ENCODE measurements at regions not wholly inside any gene's neighbourhood (a gene's known extent, or its start where the extent isn't known, plus 50 kb on each side); places are given as distances from the start of the nearest gene placed in this dataset.
"Not testable (repeated sequence)": the region's sequence is repeated elsewhere in the genome, so short reads cannot be mapped to it uniquely, and the experiment has no call there.

DNA sequence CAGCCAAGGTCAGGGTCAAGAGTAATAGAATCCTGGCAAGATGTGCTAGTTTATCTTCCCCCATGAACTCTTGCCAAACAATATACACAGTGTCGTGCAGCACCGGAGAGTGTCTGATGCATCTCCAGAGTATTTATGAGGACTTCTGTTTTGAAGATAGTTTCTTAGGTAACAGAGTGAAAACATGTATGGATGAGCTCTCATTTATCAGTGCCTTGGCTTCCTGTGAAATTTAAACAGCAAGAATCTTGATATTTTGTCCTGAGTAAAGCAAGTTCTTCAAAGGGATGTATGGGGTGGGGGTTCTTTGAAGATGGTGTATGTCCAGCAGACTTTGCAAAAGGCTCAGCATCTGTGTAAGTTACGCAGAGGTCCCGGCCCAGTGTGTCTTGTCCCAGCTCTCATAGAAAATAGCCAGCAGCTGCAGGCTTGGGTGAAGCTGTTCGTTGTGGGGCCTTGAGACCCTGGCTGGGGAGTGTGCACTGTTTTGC lies 361.0 kb upstream of the NT5C1B start:
- Mint-ChIP-seq H3K27me3 (no peaks in the 10 kb centered on the region), H3K4me3 (no peak overlapping the region), H3K36me3 (ENCODE audit: low read depth) (no peaks in the 10 kb centered on the region), H3K9me3 (no peaks in the 10 kb centered on the region), H3K27ac (no peak overlapping the region), H3K4me1 (ENCODE audit: low read depth) (no peaks in the 10 kb centered on the region)
- ATAC-seq (ENCODE audit: poor library complexity): no peak
- Histone ChIP-seq H3K4me3 (ENCODE audit: low read length) (no peak overlapping the region), H3K36me3 (ENCODE audit: insufficient read depth, low read length) (no peaks in the 10 kb centered on the region), H3K4me1 (ENCODE audit: insufficient read depth, low read length) (no peaks in the 10 kb centered on the region), H3K27me3 (ENCODE audit: control insufficient read depth in 1 of 2, insufficient read depth in 2 of 2, low read length in 2 of 2) (no peaks in the 10 kb centered on the region), H3K9me3 (ENCODE audit: control insufficient read depth in 1 of 2, insufficient read depth in 1 of 2, low read length in 2 of 2) (no peaks in the 10 kb centered on the region), H3K27ac (ENCODE audit: low read depth in 1 of 2, low read length in 2 of 2) (no peak overlapping the region)
- CTCF ChIA-PET: no interaction called here
- intact Hi-C loops (cut with DNase I, micrococcal nuclease): no loop called here
- no peak for DNase-seq
- TF ChIP-seq, protein P1, sequence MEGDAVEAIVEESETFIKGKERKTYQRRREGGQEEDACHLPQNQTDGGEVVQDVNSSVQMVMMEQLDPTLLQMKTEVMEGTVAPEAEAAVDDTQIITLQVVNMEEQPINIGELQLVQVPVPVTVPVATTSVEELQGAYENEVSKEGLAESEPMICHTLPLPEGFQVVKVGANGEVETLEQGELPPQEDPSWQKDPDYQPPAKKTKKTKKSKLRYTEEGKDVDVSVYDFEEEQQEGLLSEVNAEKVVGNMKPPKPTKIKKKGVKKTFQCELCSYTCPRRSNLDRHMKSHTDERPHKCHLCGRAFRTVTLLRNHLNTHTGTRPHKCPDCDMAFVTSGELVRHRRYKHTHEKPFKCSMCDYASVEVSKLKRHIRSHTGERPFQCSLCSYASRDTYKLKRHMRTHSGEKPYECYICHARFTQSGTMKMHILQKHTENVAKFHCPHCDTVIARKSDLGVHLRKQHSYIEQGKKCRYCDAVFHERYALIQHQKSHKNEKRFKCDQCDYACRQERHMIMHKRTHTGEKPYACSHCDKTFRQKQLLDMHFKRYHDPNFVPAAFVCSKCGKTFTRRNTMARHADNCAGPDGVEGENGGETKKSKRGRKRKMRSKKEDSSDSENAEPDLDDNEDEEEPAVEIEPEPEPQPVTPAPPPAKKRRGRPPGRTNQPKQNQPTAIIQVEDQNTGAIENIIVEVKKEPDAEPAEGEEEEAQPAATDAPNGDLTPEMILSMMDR (IDR thresholded peaks at IDR 0.05): no peak
- POLR2A ChIA-PET: no interaction called here

DNA sequence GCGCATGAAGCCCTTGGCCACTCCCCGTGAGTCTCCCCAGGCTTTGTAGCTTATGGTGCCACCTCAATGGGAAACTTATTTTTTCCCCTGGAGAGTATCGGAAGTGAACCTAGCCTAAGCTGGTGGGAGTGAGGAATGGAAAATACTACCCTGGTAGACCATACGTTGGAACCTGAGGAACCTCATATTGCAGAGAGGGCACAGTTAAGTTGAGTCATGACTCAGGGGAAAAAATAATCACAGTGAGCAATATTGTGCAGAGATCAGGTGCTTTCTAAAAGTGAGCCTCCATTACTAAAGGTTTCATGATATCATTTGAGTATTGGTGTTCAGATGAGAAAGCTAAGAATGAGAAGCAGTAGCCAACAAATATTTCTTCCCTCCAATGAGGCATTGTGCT lies 360.5 kb upstream of the NT5C1B start:
- no peaks in the 10 kb centered on the region for H3K4me1 ChIP-seq (ENCODE audit: insufficient read depth, low read length)
- H3K9me3 ChIP-seq (ENCODE audit: control insufficient read depth in 1 of 2, insufficient read depth in 1 of 2, low read length in 2 of 2): no peaks in the 10 kb centered on the region
- ChIA-PET POLR2A (no interaction called here), CTCF (no interaction called here)
- no peak for ATAC-seq (ENCODE audit: poor library complexity)
- H3K36me3 ChIP-seq (ENCODE audit: insufficient read depth, low read length): no peaks in the 10 kb centered on the region
- H3K9me3 Mint-ChIP-seq: no peaks in the 10 kb centered on the region
- H3K4me3 ChIP-seq (ENCODE audit: low read length): no peak overlapping the region
- H3K36me3 Mint-ChIP-seq (ENCODE audit: low read depth): no peaks in the 10 kb centered on the region
- no peaks in the 10 kb centered on the region for H3K4me1 Mint-ChIP-seq (ENCODE audit: low read depth)
- TF ChIP-seq, protein P1 (IDR thresholded peaks at IDR 0.05): no peak
- H3K4me3 Mint-ChIP-seq: no peak overlapping the region
- H3K27ac Mint-ChIP-seq: no peak overlapping the region
- H3K27me3 Mint-ChIP-seq: no peaks in the 10 kb centered on the region
- no peak for DNase-seq
- no peak overlapping the region for H3K27ac ChIP-seq (ENCODE audit: low read depth in 1 of 2, low read length in 2 of 2)
- intact Hi-C loops (cut with DNase I, micrococcal nuclease): no loop called here
- H3K27me3 ChIP-seq (ENCODE audit: control insufficient read depth in 1 of 2, insufficient read depth in 2 of 2, low read length in 2 of 2): no peaks in the 10 kb centered on the region

DNA sequence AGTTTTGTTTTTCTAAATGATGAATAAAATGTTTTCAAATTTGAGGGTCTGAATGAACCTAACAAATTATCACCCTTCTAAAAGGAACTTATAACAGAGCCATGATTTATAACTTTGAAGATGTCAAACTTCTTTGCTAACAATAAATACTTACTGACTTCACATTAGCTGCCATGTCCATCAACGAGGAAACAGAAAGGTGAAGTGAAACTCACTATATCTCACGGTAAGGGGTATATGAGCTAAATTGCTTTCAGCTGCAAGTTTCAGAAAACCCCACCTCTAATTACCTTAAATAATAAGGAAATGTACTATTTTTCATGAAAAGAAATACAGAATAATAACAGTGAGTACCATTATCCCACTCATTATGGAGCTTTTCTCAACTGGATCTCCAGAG lies 350.8 kb upstream of the NT5C1B start:
- H3K36me3 Mint-ChIP-seq (ENCODE audit: low read depth): no peaks in the 10 kb centered on the region
- no peaks in the 10 kb centered on the region for H3K27me3 Mint-ChIP-seq

DNA sequence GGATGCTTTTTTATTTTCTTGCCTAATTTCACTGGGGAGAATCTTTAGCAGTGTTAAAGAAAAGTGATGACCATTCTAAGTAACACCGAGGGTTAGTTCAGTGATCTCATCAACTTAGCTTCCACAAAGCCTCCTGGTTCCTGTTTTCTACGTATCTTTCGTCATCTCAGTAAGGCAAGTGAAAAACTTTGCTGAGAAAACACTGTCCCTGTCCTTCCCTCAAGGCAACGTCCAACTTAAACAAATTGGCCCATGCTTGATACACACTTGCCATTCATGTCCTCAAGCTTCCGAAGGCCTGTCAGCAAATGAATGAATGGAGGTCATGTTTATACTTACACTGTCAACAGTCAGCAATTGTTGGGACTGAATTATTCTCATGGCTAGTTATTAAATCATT lies 350.4 kb upstream of the NT5C1B start:
- POLR2A ChIA-PET, CTCF ChIA-PET: not testable (repeated sequence)

More for the DNA sequence above, 350.8 kb upstream of the NT5C1B start:
- Histone ChIP-seq H3K4me1 (ENCODE audit: insufficient read depth, low read length) (no peaks in the 10 kb centered on the region), H3K9me3 (ENCODE audit: control insufficient read depth in 1 of 2, insufficient read depth in 1 of 2, low read length in 2 of 2) (no peaks in the 10 kb centered on the region), H3K27me3 (ENCODE audit: control insufficient read depth in 1 of 2, insufficient read depth in 2 of 2, low read length in 2 of 2) (no peaks in the 10 kb centered on the region), H3K4me3 (ENCODE audit: low read length) (no peak overlapping the region), H3K27ac (ENCODE audit: low read depth in 1 of 2, low read length in 2 of 2) (no peak overlapping the region), H3K36me3 (ENCODE audit: insufficient read depth, low read length) (no peaks in the 10 kb centered on the region)
- ChIA-PET CTCF (no interaction called here), POLR2A (no interaction called here)
- Mint-ChIP-seq H3K27ac (no peak overlapping the region), H3K4me1 (ENCODE audit: low read depth) (no peaks in the 10 kb centered on the region), H3K9me3 (no peaks in the 10 kb centered on the region), H3K4me3 (no peak overlapping the region)
- TF ChIP-seq, protein P1 (IDR thresholded peaks at IDR 0.05): no peak
- DNase-seq (no peak), ATAC-seq (ENCODE audit: poor library complexity) (no peak)
- intact Hi-C loops (cut with DNase I, micrococcal nuclease): no loop called here

More for the DNA sequence above, 350.4 kb upstream of the NT5C1B start:
- H3K27me3 ChIP-seq (ENCODE audit: control insufficient read depth in 1 of 2, insufficient read depth in 2 of 2, low read length in 2 of 2); H3K4me3 Mint-ChIP-seq; H3K27ac ChIP-seq (ENCODE audit: low read depth in 1 of 2, low read length in 2 of 2); H3K27ac Mint-ChIP-seq; H3K4me1 Mint-ChIP-seq (ENCODE audit: low read depth); H3K4me3 ChIP-seq (ENCODE audit: low read length); H3K36me3 ChIP-seq (ENCODE audit: insufficient read depth, low read length); intact Hi-C loops (cut with DNase I, micrococcal nuclease); H3K4me1 ChIP-seq (ENCODE audit: insufficient read depth, low read length); H3K27me3 Mint-ChIP-seq; H3K9me3 ChIP-seq (ENCODE audit: control insufficient read depth in 1 of 2, insufficient read depth in 1 of 2, low read length in 2 of 2); ATAC-seq (ENCODE audit: poor library complexity); H3K9me3 Mint-ChIP-seq; H3K36me3 Mint-ChIP-seq (ENCODE audit: low read depth); DNase-seq: not testable (repeated sequence)
